H9 (cell line): ENCODE measurements at regions not wholly inside any gene's neighbourhood (a gene's known extent, or its start where the extent isn't known, plus 50 kb on each side); places are given as distances from the start of the nearest gene placed in this dataset.

Experiments
- DNase-seq: peaks from one replicate; pipeline ENCODE4 v3.0.0-alpha.2; 2017
- H2AFZ ChIP-seq: one replicate; pipeline ENCODE4 v1.6.1; 2013; ENCODE audit warnings: mild to moderate bottlenecking, low read length, control low read depth, moderate library complexity
- H2AK5ac ChIP-seq: 2 replicates; pipeline ENCODE4 v1.6.1; 2013; ENCODE audit warnings: low read length, control low read depth, mixed read lengths; ENCODE audit not compliant: insufficient read length
- H2BK120ac ChIP-seq: one replicate; pipeline ENCODE4 v1.6.1; 2013; ENCODE audit warnings: low read depth, mild to moderate bottlenecking, low read length, control low read depth, inconsistent platforms; ENCODE audit not compliant: poor library complexity, severe bottlenecking
- H2BK12ac ChIP-seq: 2 replicates; pipeline ENCODE4 v1.6.1; 2013; ENCODE audit warnings: low read length, control low read depth, mixed read lengths, low read depth; ENCODE audit not compliant: insufficient read length
- H2BK15ac ChIP-seq: 2 replicates; pipeline ENCODE4 v1.6.1; 2013; ENCODE audit warnings: low read depth, low read length, control low read depth
- H2BK20ac ChIP-seq: one replicate; pipeline ENCODE4 v1.6.1; 2013; ENCODE audit warnings: low read depth, mild to moderate bottlenecking, low read length, control low read depth, inconsistent platforms; ENCODE audit not compliant: poor library complexity, severe bottlenecking
- H2BK5ac ChIP-seq: 2 replicates; pipeline ENCODE4 v1.6.1; 2013; ENCODE audit warnings: low read length, control low read depth, mixed read lengths; ENCODE audit not compliant: insufficient read length
- H3K14ac ChIP-seq: 2 replicates; pipeline ENCODE4 v1.6.1; 2013; ENCODE audit warnings: low read length, control low read depth; ENCODE audit not compliant: insufficient read depth
- H3K18ac ChIP-seq: 2 replicates; pipeline ENCODE4 v1.6.1; 2013; ENCODE audit warnings: low read depth, mild to moderate bottlenecking, mixed read lengths, low read length, control low read depth; ENCODE audit not compliant: insufficient read length
- H3K23ac ChIP-seq: 2 replicates; pipeline ENCODE4 v1.6.1; 2013; ENCODE audit warnings: low read length, control low read depth, mixed read lengths, low read depth; ENCODE audit not compliant: insufficient read length
- H3K23me2 ChIP-seq: 2 replicates; pipeline ENCODE4 v1.6.1; 2013; ENCODE audit warnings: low read depth, mild to moderate bottlenecking, mixed read lengths, low read length, control low read depth; ENCODE audit not compliant: insufficient read length, poor library complexity, severe bottlenecking
- H3K27ac ChIP-seq: 2 replicates; pipeline ENCODE4 v1.5.1; 2013; ENCODE audit warnings: low read length, control low read depth, mixed read lengths, low read depth; ENCODE audit not compliant: insufficient read length
- H3K27me3 ChIP-seq: 2 replicates; pipeline ENCODE4 v1.6.1; 2013; ENCODE audit warnings: low read length, control low read depth, inconsistent platforms; ENCODE audit not compliant: insufficient read depth
- H3K4ac ChIP-seq: 2 replicates; pipeline ENCODE4 v1.6.1; 2013; ENCODE audit warnings: low read depth, mild to moderate bottlenecking, control low read depth, inconsistent platforms, low read length, moderate library complexity
- H3K4me1 ChIP-seq: 2 replicates; pipeline ENCODE4 v1.6.1; 2013; ENCODE audit warnings: low read length, control low read depth, inconsistent platforms; ENCODE audit not compliant: insufficient read depth
- H3K4me2 ChIP-seq: 2 replicates; pipeline ENCODE4 v1.6.1; 2013; ENCODE audit warnings: low read length, control low read depth, mixed read lengths; ENCODE audit not compliant: insufficient read length, insufficient read depth
- H3K56ac ChIP-seq: 2 replicates; pipeline ENCODE4 v1.6.1; 2013; ENCODE audit warnings: low read depth, mild to moderate bottlenecking, mixed read lengths, low read length, control low read depth; ENCODE audit not compliant: insufficient read length
- H3K79me1 ChIP-seq: 2 replicates; pipeline ENCODE4 v1.6.1; 2013; ENCODE audit warnings: low read depth, mild to moderate bottlenecking, moderate library complexity, low read length, control low read depth, inconsistent platforms; ENCODE audit not compliant: insufficient read depth, poor library complexity, severe bottlenecking
- H3K79me2 ChIP-seq: 2 replicates; pipeline ENCODE4 v1.6.1; 2013; ENCODE audit warnings: low read length, control low read depth, inconsistent platforms; ENCODE audit not compliant: insufficient read depth
- H3K9ac ChIP-seq: 2 replicates; pipeline ENCODE4 v1.6.1; 2013; ENCODE audit warnings: low read length, control low read depth, mixed read lengths; ENCODE audit not compliant: insufficient read length; ENCODE audit errors: extremely low read depth
- H3K9me3 ChIP-seq: one replicate; pipeline ENCODE4 v1.6.1; 2013; ENCODE audit warnings: low read depth, low read length, inconsistent platforms; ENCODE audit not compliant: control insufficient read depth
- H3T11ph ChIP-seq: one replicate; pipeline ENCODE4 v1.6.1; 2013; ENCODE audit warnings: mild to moderate bottlenecking, low read length, control low read depth, inconsistent platforms
- H4K20me1 ChIP-seq: one replicate; pipeline ENCODE4 v1.6.1; 2013; ENCODE audit not compliant: control insufficient read depth, insufficient read length, insufficient read depth
- H4K5ac ChIP-seq: 2 replicates; pipeline ENCODE4 v1.6.1; 2013; ENCODE audit warnings: low read depth, mild to moderate bottlenecking, mixed read lengths, low read length, control low read depth; ENCODE audit not compliant: insufficient read length
- H4K8ac ChIP-seq: replicated peaks from 2 replicates; pipeline ENCODE4 v1.6.1; 2013; ENCODE audit warnings: low read length, control low read depth, mixed read lengths, low read depth; ENCODE audit not compliant: insufficient read length
- H4K91ac ChIP-seq: 2 replicates; pipeline ENCODE4 v1.6.1; 2013; ENCODE audit warnings: low read depth, mild to moderate bottlenecking, moderate library complexity, mixed read lengths, low read length, control low read depth; ENCODE audit not compliant: insufficient read length
- H3K27ac Mint-ChIP-seq, 3 experiments: 2 replicates in 2 of 3; 3 replicates in 1 of 3; pipeline ENCODE4 v1.8.0; 2020 to 2021; ENCODE audit warnings: mixed read lengths in 3 of 3, mild to moderate bottlenecking in 1 of 3, moderate library complexity in 1 of 3
- H3K27me3 Mint-ChIP-seq: 2 replicates; pipeline ENCODE4 v1.8.0; 2021; ENCODE audit warnings: low read depth, mild to moderate bottlenecking, moderate library complexity, mixed read lengths
- H3K36me3 Mint-ChIP-seq, 3 experiments: 2 replicates in 2 of 3; 3 replicates in 1 of 3; pipeline ENCODE4 v1.8.0; 2020 to 2021; ENCODE audit warnings: low read depth in 3 of 3, mixed read lengths in 3 of 3; ENCODE audit not compliant: insufficient read depth in 1 of 3
- H3K4me1 Mint-ChIP-seq, 2 experiments: 2 replicates each; pipeline ENCODE4 v1.8.0; 2020; ENCODE audit warnings: mixed read lengths in 2 of 2
- H3K4me3 Mint-ChIP-seq, 2 experiments: 2 replicates in 1 of 2; 3 replicates in 1 of 2; pipeline ENCODE4 v1.8.0; 2020 to 2021; ENCODE audit warnings: mild to moderate bottlenecking in 2 of 2, mixed read lengths in 2 of 2, moderate library complexity in 1 of 2
- H3K9me3 Mint-ChIP-seq, 2 experiments: 2 replicates in 1 of 2; 3 replicates in 1 of 2; pipeline ENCODE4 v1.8.0; 2020; ENCODE audit warnings: mild to moderate bottlenecking in 2 of 2, mixed read lengths in 2 of 2, moderate library complexity in 1 of 2
- TF ChIP-seq, protein P1 (sequence below): fragments of 200-600 bp; sonication (generic); conservative IDR thresholded peaks from 3 replicates; pipeline ENCODE4 v1.8.0; 2021; ENCODE audit warnings: antibody characterized with exemption, mild to moderate bottlenecking

DNA sequence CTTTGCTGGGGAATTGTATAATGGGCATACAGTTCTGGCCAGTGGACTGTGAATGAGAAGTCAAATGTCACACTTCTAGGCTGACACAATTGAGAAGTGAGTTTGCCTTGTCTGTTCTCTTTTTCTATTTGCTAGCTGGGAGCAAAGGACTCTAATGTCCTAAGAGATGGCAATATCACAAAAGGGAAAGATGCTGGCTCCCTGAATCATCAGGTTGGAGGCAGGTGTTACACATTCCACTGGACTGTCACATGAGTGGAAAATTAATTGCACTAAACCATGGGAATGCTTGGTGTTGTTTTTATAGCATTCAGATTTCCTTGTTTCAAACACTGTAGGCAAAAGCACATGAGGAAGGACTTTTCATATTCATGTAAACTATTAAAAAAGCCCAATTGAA is 388.3 kb downstream of the ADAM29 start:
- TF ChIP-seq, protein P1, sequence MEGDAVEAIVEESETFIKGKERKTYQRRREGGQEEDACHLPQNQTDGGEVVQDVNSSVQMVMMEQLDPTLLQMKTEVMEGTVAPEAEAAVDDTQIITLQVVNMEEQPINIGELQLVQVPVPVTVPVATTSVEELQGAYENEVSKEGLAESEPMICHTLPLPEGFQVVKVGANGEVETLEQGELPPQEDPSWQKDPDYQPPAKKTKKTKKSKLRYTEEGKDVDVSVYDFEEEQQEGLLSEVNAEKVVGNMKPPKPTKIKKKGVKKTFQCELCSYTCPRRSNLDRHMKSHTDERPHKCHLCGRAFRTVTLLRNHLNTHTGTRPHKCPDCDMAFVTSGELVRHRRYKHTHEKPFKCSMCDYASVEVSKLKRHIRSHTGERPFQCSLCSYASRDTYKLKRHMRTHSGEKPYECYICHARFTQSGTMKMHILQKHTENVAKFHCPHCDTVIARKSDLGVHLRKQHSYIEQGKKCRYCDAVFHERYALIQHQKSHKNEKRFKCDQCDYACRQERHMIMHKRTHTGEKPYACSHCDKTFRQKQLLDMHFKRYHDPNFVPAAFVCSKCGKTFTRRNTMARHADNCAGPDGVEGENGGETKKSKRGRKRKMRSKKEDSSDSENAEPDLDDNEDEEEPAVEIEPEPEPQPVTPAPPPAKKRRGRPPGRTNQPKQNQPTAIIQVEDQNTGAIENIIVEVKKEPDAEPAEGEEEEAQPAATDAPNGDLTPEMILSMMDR: no peak
- no peak overlapping the region for H4K5ac ChIP-seq
- H3K14ac ChIP-seq: no peak overlapping the region
- H3K56ac ChIP-seq: no peak overlapping the region
- no peak overlapping the region for H4K91ac ChIP-seq
- no peaks in the 10 kb centered on the region for H3K9me3 ChIP-seq
- H2AK5ac ChIP-seq: no peak overlapping the region
- no peaks in the 10 kb centered on the region for H3K23me2 ChIP-seq
- H3K4ac ChIP-seq: no peak overlapping the region
- no peaks in the 10 kb centered on the region for H3K79me2 ChIP-seq
- Mint-ChIP-seq H3K9me3 (peaks cover 0 to 2% of the 10 kb centered on the region in 2 experiments; a peak in 1 of 5 replicates), H3K27me3 (no peaks in the 10 kb centered on the region), H3K4me1 (0 out of 4 replicates have a peak, but pooled peaks cover 0 to 5% of the 10 kb centered on the region in 2 experiments), H3K36me3 (no peaks in the 10 kb centered on the region), H3K27ac (no peak overlapping the region), H3K4me3 (no peak overlapping the region)
- no peaks in the 10 kb centered on the region for H3K4me1 ChIP-seq
- no peak overlapping the region for H3K9ac ChIP-seq
- DNase-seq: no peak
- no peaks in the 10 kb centered on the region for H3K27me3 ChIP-seq
- no peak overlapping the region for H2BK120ac ChIP-seq
- no peak overlapping the region for H3K27ac ChIP-seq
- no peak overlapping the region for H2BK12ac ChIP-seq
- no peak overlapping the region for H4K8ac ChIP-seq
- H2BK5ac ChIP-seq: no peak overlapping the region
- H4K20me1 ChIP-seq: no peaks in the 10 kb centered on the region
- H3K4me2 ChIP-seq: no peak overlapping the region
- no peaks in the 10 kb centered on the region for H3K79me1 ChIP-seq
- H3K23ac ChIP-seq: no peak overlapping the region
- H2AFZ ChIP-seq: no peak overlapping the region
- no peak overlapping the region for H3K18ac ChIP-seq
- no peak overlapping the region for H3T11ph ChIP-seq
- no peak overlapping the region for H2BK15ac ChIP-seq
- H2BK20ac ChIP-seq: no peak overlapping the region
